BJ (cell line): ENCODE measurements at regions not wholly inside any gene's neighbourhood (a gene's known extent, or its start where the extent isn't known, plus 50 kb on each side); places are given as distances from the start of the nearest gene placed in this dataset.

Source experiments
- CTCF ChIA-PET: fragments of 350-600 bp; formaldehyde crosslinking; extraction: SDS; loops from one replicate; lab custom pipeline; 2021; ENCODE audit warnings: antibody characterized with exemption, inconsistent platforms; lab: Yijun Ruan, JAX
- POLR2A ChIA-PET: fragments of 300-600 bp; sonication (Branson Sonifier 250); formaldehyde crosslinking; extraction: SDS; loops from one replicate; lab custom pipeline; 2021; ENCODE audit warnings: antibody characterized with exemption; lab: Charles Lee
- DNase-seq: peaks from one replicate; pipeline ENCODE4 v3.0.0-alpha.2; 2011; ENCODE audit warnings: low read depth
- H3K27me3 ChIP-seq: 2 replicates; pipeline ENCODE4 v1.6.0; 2011; ENCODE audit warnings: low read length; ENCODE audit not compliant: control insufficient read depth, insufficient read depth
- H3K36me3 ChIP-seq: 2 replicates; pipeline ENCODE4 v1.5.1; 2011; ENCODE audit warnings: low read length; ENCODE audit not compliant: control insufficient read depth, insufficient read depth
- H3K4me3 ChIP-seq: 2 replicates; pipeline ENCODE4 v1.5.1; 2011; ENCODE audit warnings: low read depth, mild to moderate bottlenecking, control low read depth, low read length
- CTCF ChIP-seq: IDR thresholded peaks from 2 replicates; pipeline ENCODE4 v1.5.1; 2011; ENCODE audit warnings: low read depth, mild to moderate bottlenecking, control low read depth, inconsistent platforms, low read length, moderate library complexity; ENCODE audit not compliant: insufficient read depth

- CTCF ChIA-PET = interaction anchor here (0.7 kb wide), 1 partner anchor 745 kb away, joined by 3 read pairs; no protein-coding TSS in a partner anchor
- H3K4me3 ChIP-seq = no peak overlapping the region
- POLR2A ChIA-PET = no interaction called here
- DNase-seq = no peak
- no peak for TF ChIP-seq CTCF
- peaks cover 4% of the 10 kb centered on the region for H3K27me3 ChIP-seq
- H3K36me3 ChIP-seq = no peaks in the 10 kb centered on the region
Observed at GRCh38 chr1:38781872-38782617, 77.5 kb downstream of the RRAGC start.

DNA sequence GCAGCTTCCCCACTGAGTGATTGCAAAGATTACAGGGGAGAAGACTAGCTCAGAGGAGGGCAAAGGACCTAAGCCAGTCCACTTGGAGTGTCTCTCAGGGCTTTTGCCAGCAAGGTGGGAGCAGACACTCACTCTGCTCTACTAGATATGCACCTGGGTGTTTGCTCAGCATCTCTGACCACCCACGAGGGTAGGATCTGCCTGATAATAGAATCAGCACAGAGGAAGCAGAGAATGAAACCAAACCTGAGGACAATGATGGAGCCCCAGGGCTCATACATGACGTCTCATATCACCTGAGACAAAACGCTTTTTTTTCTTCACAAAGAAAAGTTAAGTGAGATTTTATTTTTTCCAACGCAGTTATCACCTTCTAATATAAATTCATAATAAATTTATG is 79.4 kb downstream of the RRAGC start:
- CTCF ChIA-PET = no interaction called here
- H3K27me3 ChIP-seq = peaks cover 6% of the 10 kb centered on the region

GRCh38 chr1:38779491-38779890 is 80.1 kb downstream of the RRAGC start:
- no peaks in the 10 kb centered on the region for H3K36me3 ChIP-seq
- peaks cover 6% of the 10 kb centered on the region for H3K27me3 ChIP-seq
- ChIA-PET POLR2A (no interaction called here), CTCF (no interaction called here)
- TF ChIP-seq CTCF = no peak
- no peak overlapping the region for H3K4me3 ChIP-seq
- DNase-seq = no peak

More for the DNA sequence above, 79.4 kb downstream of the RRAGC start:
- H3K36me3 ChIP-seq = no peaks in the 10 kb centered on the region
- H3K4me3 ChIP-seq = no peak overlapping the region
- no peak for DNase-seq
- POLR2A ChIA-PET = no interaction called here
- TF ChIP-seq CTCF = no peak

- DNase-seq = no peak
- Histone ChIP-seq H3K36me3 (no peaks in the 10 kb centered on the region), H3K4me3 (no peak overlapping the region), H3K27me3 (peaks cover 4% of the 10 kb centered on the region; the same call in 1 of the 2 replicates)
- no peak for TF ChIP-seq CTCF
- ChIA-PET CTCF (no interaction called here), POLR2A (no interaction called here)
Observed at GRCh38 chr1:38778521-38778920, 81.1 kb downstream of the RRAGC start.

GRCh38 chr1:38778051-38778450 is 81.5 kb downstream of the RRAGC start:
- H3K4me3 ChIP-seq = no peak overlapping the region
- no peaks in the 10 kb centered on the region for H3K36me3 ChIP-seq
- H3K27me3 ChIP-seq = peaks cover 4% of the 10 kb centered on the region; the same call in 1 of the 2 replicates
- ChIA-PET CTCF (no interaction called here), POLR2A (no interaction called here)
- DNase-seq = no peak
- TF ChIP-seq CTCF = no peak
